RWPE2 (cell line): ENCODE measurements at regions not wholly inside any gene's neighbourhood (a gene's known extent, or its start where the extent isn't known, plus 50 kb on each side); places are given as distances from the start of the nearest gene placed in this dataset.

Experiments used
- ATAC-seq: fragments of 200-7000 bp; cut with Tn5 transposase; 3 replicates; pipeline ENCODE4 v1.9.1; 2021; ENCODE audit warnings: low read depth
- DNase-seq: peaks from one replicate; pipeline ENCODE4 v3.0.0-alpha.2; 2020; ENCODE audit warnings: low spot score
- H3K27ac ChIP-seq: fragments of 450-650 bp; 2 replicates; pipeline ENCODE4 v1.5.1; 2017; ENCODE audit warnings: mild to moderate bottlenecking; ENCODE audit not compliant: poor library complexity, severe bottlenecking
- H3K27me3 ChIP-seq: fragments of 250-450 bp; sonication (Bioruptor Pico); 2 replicates; pipeline ENCODE4 v1.5.1; 2021; ENCODE audit warnings: mild to moderate bottlenecking, moderate library complexity; ENCODE audit not compliant: insufficient read depth, poor library complexity, severe bottlenecking
- H3K36me3 ChIP-seq: fragments of 250-450 bp; sonication (Bioruptor Pico); 2 replicates; pipeline ENCODE4 v1.5.1; 2020; ENCODE audit warnings: low read depth, mild to moderate bottlenecking, moderate library complexity
- H3K4me1 ChIP-seq: fragments of 250-450 bp; sonication (Bioruptor Pico); 2 replicates; pipeline ENCODE4 v1.5.1; 2021; ENCODE audit warnings: mild to moderate bottlenecking, moderate library complexity; ENCODE audit not compliant: insufficient read depth, poor library complexity, severe bottlenecking
- H3K4me3 ChIP-seq: fragments of 250-450 bp; sonication (Bioruptor Pico); 2 replicates; pipeline ENCODE4 v1.5.1; 2021; ENCODE audit warnings: mild to moderate bottlenecking, moderate library complexity; ENCODE audit not compliant: severe bottlenecking
- H3K9me3 ChIP-seq: fragments of 250-450 bp; sonication (Bioruptor Pico); 2 replicates; pipeline ENCODE4 v1.5.1; 2021; ENCODE audit warnings: mild to moderate bottlenecking, moderate library complexity; ENCODE audit not compliant: severe bottlenecking
- TF ChIP-seq, protein P1 (sequence below): fragments of 450-650 bp; IDR thresholded peaks from one replicate; pipeline ENCODE4 v1.5.1; 2017; ENCODE audit warnings: mild to moderate bottlenecking, moderate library complexity; ENCODE audit not compliant: poor library complexity, severe bottlenecking

- TF ChIP-seq, protein P1, sequence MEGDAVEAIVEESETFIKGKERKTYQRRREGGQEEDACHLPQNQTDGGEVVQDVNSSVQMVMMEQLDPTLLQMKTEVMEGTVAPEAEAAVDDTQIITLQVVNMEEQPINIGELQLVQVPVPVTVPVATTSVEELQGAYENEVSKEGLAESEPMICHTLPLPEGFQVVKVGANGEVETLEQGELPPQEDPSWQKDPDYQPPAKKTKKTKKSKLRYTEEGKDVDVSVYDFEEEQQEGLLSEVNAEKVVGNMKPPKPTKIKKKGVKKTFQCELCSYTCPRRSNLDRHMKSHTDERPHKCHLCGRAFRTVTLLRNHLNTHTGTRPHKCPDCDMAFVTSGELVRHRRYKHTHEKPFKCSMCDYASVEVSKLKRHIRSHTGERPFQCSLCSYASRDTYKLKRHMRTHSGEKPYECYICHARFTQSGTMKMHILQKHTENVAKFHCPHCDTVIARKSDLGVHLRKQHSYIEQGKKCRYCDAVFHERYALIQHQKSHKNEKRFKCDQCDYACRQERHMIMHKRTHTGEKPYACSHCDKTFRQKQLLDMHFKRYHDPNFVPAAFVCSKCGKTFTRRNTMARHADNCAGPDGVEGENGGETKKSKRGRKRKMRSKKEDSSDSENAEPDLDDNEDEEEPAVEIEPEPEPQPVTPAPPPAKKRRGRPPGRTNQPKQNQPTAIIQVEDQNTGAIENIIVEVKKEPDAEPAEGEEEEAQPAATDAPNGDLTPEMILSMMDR = no peak
- no peak for DNase-seq
- H3K27ac ChIP-seq = no peak overlapping the region
- no peak for ATAC-seq
- no peak overlapping the region for H3K4me3 ChIP-seq
- H3K36me3 ChIP-seq = no peaks in the 10 kb centered on the region
- no peaks in the 10 kb centered on the region for H3K4me1 ChIP-seq
- no peaks in the 10 kb centered on the region for H3K27me3 ChIP-seq
- H3K9me3 ChIP-seq = no peaks in the 10 kb centered on the region
Measured at GRCh38 chr18:44620812-44621211, 59.9 kb upstream of the SETBP1 start.

DNA sequence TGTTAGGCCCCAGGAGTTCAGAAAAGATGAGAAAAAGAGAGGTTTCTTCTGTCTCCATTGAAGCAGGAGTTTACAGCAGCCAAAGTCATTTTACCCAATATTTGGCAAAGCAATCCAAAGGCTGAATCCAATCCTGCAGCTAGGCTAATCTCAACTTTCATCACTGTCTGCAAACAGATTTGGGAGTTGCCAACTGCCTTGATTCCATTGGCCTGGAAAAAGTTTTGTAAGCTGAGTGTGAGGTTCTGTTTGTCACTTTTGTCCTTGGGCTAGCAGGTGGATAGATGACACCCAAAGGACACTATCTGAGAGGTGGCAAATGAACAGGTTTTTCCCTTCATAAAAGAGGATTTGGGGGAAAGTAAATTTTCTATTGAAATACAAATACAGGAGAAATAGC lies 56.6 kb upstream of the SETBP1 start:
- Histone ChIP-seq H3K27me3 (no peaks in the 10 kb centered on the region), H3K36me3 (no peaks in the 10 kb centered on the region), H3K4me3 (no peak overlapping the region), H3K27ac (no peak overlapping the region), H3K4me1 (peaks cover 6% of the 10 kb centered on the region), H3K9me3 (no peaks in the 10 kb centered on the region)
- no peak for DNase-seq
- ATAC-seq = no peak
- TF ChIP-seq, protein P1 = no peak

DNA sequence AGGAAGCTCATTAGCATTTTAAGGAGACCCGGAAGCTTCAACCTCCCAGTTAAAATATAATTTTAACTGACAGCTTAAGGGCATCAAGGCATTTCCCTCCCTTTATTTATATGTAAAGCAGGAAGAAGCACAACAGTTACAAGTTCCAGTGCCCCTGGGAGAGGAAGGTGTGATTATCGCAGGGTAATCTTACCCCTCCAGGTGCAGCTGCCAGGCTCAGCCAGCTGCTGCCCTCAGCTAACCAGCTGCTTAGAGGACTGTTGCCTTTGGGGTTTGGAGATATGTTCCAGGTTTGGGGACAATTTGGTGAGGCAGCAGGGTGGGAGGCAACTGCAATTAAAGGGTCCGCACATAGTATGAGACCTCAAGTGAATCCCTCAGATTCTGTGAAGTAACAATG lies 55.3 kb upstream of the SETBP1 start:
- Histone ChIP-seq H3K27ac (no peak overlapping the region), H3K4me3 (no peak overlapping the region), H3K36me3 (no peaks in the 10 kb centered on the region), H3K9me3 (no peaks in the 10 kb centered on the region), H3K4me1 (peaks cover 6% of the 10 kb centered on the region), H3K27me3 (no peaks in the 10 kb centered on the region)
- no peak for ATAC-seq
- DNase-seq = no peak
- TF ChIP-seq, protein P1 = no peak

GRCh38 chr18:44626236-44626635 lies 54.5 kb upstream of the SETBP1 start:
- Histone ChIP-seq H3K27ac (no peak overlapping the region), H3K9me3 (no peaks in the 10 kb centered on the region), H3K27me3 (no peaks in the 10 kb centered on the region), H3K4me1 (peaks cover 6% of the 10 kb centered on the region), H3K4me3 (no peak overlapping the region), H3K36me3 (no peaks in the 10 kb centered on the region)
- DNase-seq (no peak), ATAC-seq (no peak)
- TF ChIP-seq, protein P1 = no peak

GRCh38 chr18:44626807-44627206 lies 53.9 kb upstream of the SETBP1 start:
- DNase-seq (no peak), ATAC-seq (no peak)
- Histone ChIP-seq H3K4me3 (no peak overlapping the region), H3K36me3 (no peaks in the 10 kb centered on the region), H3K27me3 (no peaks in the 10 kb centered on the region), H3K4me1 (peaks cover 6% of the 10 kb centered on the region), H3K27ac (no peak overlapping the region), H3K9me3 (no peaks in the 10 kb centered on the region)
- TF ChIP-seq, protein P1 = no peak
